T-helper 2 cell treated with Interferon-gamma antibody and Interleukin-4, amounts not matched to agents 5 μg/mL and 100 μg/mL, for 36 hours (primary cell): ENCODE measurements at regions not wholly inside any gene's neighbourhood (a gene's known extent, or its start where the extent isn't known, plus 50 kb on each side); places are given as distances from the start of the nearest gene placed in this dataset.

ENCODE experiments used
- DNase-seq: peaks from one replicate; pipeline ENCODE4 v3.0.0; 2021; ENCODE audit warnings: low spot score
- H3K27ac Mint-ChIP-seq: one replicate; pipeline ENCODE4 v1.8.0; 2021; ENCODE audit warnings: mild to moderate bottlenecking, mixed read lengths
- H3K27me3 Mint-ChIP-seq: one replicate; pipeline ENCODE4 v1.8.0; 2021; ENCODE audit warnings: low read depth, mixed read lengths
- H3K36me3 Mint-ChIP-seq: one replicate; pipeline ENCODE4 v1.8.0; 2021; ENCODE audit warnings: low read depth, mixed read lengths
- H3K4me1 Mint-ChIP-seq: one replicate; pipeline ENCODE4 v1.8.0; 2021; ENCODE audit warnings: low read depth, mixed read lengths
- H3K4me3 Mint-ChIP-seq: one replicate; pipeline ENCODE4 v1.8.0; 2022; ENCODE audit warnings: mild to moderate bottlenecking, moderate library complexity, mixed read lengths
- H3K9me3 Mint-ChIP-seq: one replicate; pipeline ENCODE4 v1.8.0; 2021; ENCODE audit warnings: mixed read lengths

DNA sequence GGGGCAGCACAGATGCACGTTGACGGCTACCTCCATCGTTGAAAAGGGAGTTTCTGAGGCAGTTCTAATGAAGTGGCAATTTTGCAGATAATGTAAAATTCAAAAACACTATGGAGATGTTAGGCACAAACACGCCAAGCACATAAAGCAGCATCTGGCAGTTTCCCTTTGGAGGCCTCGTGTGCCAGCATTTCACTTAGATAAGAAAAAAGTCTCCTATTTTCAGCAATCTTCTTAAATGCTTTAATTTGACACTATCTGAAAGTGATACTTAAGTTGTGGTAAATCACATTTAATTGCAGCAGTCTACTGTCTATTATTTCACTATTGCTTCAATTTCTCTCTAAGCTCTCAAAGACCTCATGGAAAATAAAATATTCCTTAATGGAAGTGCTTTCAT lies 125.3 kb upstream of the PROKR2 start:
- DNase-seq: no peak
- no peaks in the 10 kb centered on the region for H3K4me1 Mint-ChIP-seq
- H3K4me3 Mint-ChIP-seq: no peak overlapping the region
- H3K27ac Mint-ChIP-seq: no peak overlapping the region
- peaks cover 18% of the 10 kb centered on the region for H3K27me3 Mint-ChIP-seq
- H3K36me3 Mint-ChIP-seq: no peaks in the 10 kb centered on the region
- H3K9me3 Mint-ChIP-seq: no peaks in the 10 kb centered on the region

- H3K27me3 Mint-ChIP-seq: peaks cover 19% of the 10 kb centered on the region
- H3K9me3 Mint-ChIP-seq: no peaks in the 10 kb centered on the region
- no peak for DNase-seq
- no peak overlapping the region for H3K4me3 Mint-ChIP-seq
- no peaks in the 10 kb centered on the region for H3K36me3 Mint-ChIP-seq
- no peak overlapping the region for H3K27ac Mint-ChIP-seq
- H3K4me1 Mint-ChIP-seq: no peaks in the 10 kb centered on the region
Measured at GRCh38 chr20:5434116-5434515, 117.4 kb upstream of the PROKR2 start.

GRCh38 chr20:5433352-5433751 lies 116.6 kb upstream of the PROKR2 start:
- no peak overlapping the region for H3K27ac Mint-ChIP-seq

GRCh38 chr20:5432030-5432429 lies 115.3 kb upstream of the PROKR2 start:
- Mint-ChIP-seq H3K36me3 (no peaks in the 10 kb centered on the region), H3K4me3 (no peak overlapping the region), H3K9me3 (no peaks in the 10 kb centered on the region), H3K27ac (no peak overlapping the region), H3K4me1 (no peaks in the 10 kb centered on the region), H3K27me3 (peaks cover 15% of the 10 kb centered on the region)
- no peak for DNase-seq

More at GRCh38 chr20:5433352-5433751, 116.6 kb upstream of the PROKR2 start:
- Mint-ChIP-seq H3K4me3 (no peak overlapping the region), H3K27me3 (peaks cover 15% of the 10 kb centered on the region), H3K9me3 (no peaks in the 10 kb centered on the region), H3K4me1 (no peaks in the 10 kb centered on the region), H3K36me3 (no peaks in the 10 kb centered on the region)
- no peak for DNase-seq

DNA sequence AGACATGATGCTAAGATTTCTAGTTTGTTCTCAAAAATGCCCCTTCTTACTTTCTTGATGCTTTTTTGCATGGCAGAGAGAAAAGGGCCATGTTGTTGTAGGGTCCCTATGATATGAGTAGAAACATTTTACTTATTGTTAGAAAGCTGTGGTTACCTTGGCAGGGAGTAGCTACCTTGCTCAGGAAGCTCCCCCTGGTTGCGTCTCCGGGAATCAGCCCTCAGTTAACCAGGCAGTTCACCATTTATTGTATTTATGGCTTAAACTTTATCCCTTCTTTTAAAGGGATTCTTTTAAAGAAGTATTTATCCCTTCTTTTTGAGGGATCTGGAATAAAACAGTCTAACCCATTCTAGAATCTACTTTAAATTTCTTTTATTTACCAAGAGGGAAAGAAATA lies 113.9 kb upstream of the PROKR2 start:
- Mint-ChIP-seq H3K36me3 (no peaks in the 10 kb centered on the region), H3K27me3 (peaks cover 12% of the 10 kb centered on the region), H3K4me1 (no peaks in the 10 kb centered on the region), H3K4me3 (no peak overlapping the region), H3K9me3 (no peaks in the 10 kb centered on the region), H3K27ac (no peak overlapping the region)
- no peak for DNase-seq

GRCh38 chr20:5426026-5426425 lies 109.3 kb upstream of the PROKR2 start:
- no peaks in the 10 kb centered on the region for H3K36me3 Mint-ChIP-seq
- DNase-seq: no peak
- no peak overlapping the region for H3K27ac Mint-ChIP-seq
- no peaks in the 10 kb centered on the region for H3K4me1 Mint-ChIP-seq
- no peak overlapping the region for H3K4me3 Mint-ChIP-seq
- H3K9me3 Mint-ChIP-seq: peaks cover 5% of the 10 kb centered on the region
- H3K27me3 Mint-ChIP-seq: peaks cover 9% of the 10 kb centered on the region

- no peaks in the 10 kb centered on the region for H3K36me3 Mint-ChIP-seq
Measured at GRCh38 chr20:5416086-5416485, 99.3 kb upstream of the PROKR2 start.

GRCh38 chr20:5413394-5413793 lies 96.6 kb upstream of the PROKR2 start:
- no peaks in the 10 kb centered on the region for H3K9me3 Mint-ChIP-seq
- no peak overlapping the region for H3K27ac Mint-ChIP-seq
- H3K4me1 Mint-ChIP-seq: no peaks in the 10 kb centered on the region
- no peaks in the 10 kb centered on the region for H3K27me3 Mint-ChIP-seq
- H3K36me3 Mint-ChIP-seq: no peaks in the 10 kb centered on the region
- no peak for DNase-seq
- no peak overlapping the region for H3K4me3 Mint-ChIP-seq

More at GRCh38 chr20:5416086-5416485, 99.3 kb upstream of the PROKR2 start:
- H3K9me3 Mint-ChIP-seq: peaks cover under 1% of the 10 kb centered on the region
- no peaks in the 10 kb centered on the region for H3K27me3 Mint-ChIP-seq
- DNase-seq: no peak
- no peak overlapping the region for H3K4me3 Mint-ChIP-seq
- H3K4me1 Mint-ChIP-seq: no peaks in the 10 kb centered on the region
- H3K27ac Mint-ChIP-seq: no peak overlapping the region

DNA sequence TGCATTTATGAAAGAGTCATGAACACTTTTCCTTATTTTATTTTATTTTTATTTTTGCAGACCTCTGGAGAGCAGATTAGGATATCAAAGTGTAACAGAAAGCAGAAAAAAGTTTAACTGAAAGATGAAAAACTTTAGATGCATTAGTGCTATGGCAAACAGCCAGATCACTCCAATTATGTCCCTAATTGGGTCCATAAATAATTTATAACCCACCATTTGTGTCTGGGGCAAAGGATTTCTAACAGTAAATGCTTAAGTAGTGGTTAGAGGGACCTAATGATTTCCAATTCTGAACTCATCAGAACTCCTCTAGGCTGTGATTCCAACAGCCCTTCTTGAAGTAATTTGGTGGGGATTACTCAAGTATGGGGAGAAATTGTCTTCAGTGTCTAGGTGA lies 93.7 kb upstream of the PROKR2 start:
- no peak overlapping the region for H3K27ac Mint-ChIP-seq
- no peak for DNase-seq
- H3K36me3 Mint-ChIP-seq: no peaks in the 10 kb centered on the region
- no peaks in the 10 kb centered on the region for H3K27me3 Mint-ChIP-seq
- H3K4me1 Mint-ChIP-seq: no peaks in the 10 kb centered on the region
- no peaks in the 10 kb centered on the region for H3K9me3 Mint-ChIP-seq
- no peak overlapping the region for H3K4me3 Mint-ChIP-seq

DNA sequence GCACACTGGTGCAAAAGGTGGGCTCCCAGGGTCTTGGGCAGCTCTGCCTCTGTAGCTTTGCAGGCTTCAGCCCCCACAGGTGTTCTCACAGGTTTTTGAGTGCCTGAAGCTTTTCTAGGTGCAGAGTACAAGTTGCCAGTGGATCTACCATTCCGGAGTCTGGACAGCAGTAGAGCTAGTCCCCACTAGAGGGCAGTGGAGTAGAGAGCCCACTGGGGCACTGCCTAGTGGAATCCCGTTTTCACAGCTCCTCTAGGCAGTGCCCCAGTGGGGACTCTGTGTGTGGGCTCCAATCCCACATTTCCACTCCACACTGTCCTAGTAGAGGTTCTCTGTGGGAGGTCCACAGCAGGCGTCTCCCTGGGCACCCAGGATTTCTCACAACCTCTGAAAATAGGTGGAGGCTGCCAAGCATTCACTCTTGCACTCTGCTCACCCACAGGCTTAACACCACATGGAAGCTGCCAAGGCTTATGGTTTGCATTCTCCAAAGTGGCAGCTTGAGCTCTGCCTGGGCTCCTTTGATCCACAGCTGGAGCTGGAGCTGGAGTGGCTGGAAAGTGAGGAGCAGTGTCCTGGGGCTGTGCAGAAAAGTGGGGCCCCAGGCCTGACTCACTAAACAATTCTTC lies 86.3 kb upstream of the PROKR2 start:
- no peaks in the 10 kb centered on the region for H3K27me3 Mint-ChIP-seq
- no peak overlapping the region for H3K27ac Mint-ChIP-seq
- H3K9me3 Mint-ChIP-seq: no peaks in the 10 kb centered on the region
- no peak for DNase-seq
- no peaks in the 10 kb centered on the region for H3K4me1 Mint-ChIP-seq
- no peaks in the 10 kb centered on the region for H3K36me3 Mint-ChIP-seq
- H3K4me3 Mint-ChIP-seq: no peak overlapping the region

- Mint-ChIP-seq H3K27me3 (no peaks in the 10 kb centered on the region), H3K4me3 (no peak overlapping the region), H3K27ac (no peak overlapping the region), H3K9me3 (no peaks in the 10 kb centered on the region), H3K4me1 (no peaks in the 10 kb centered on the region), H3K36me3 (no peaks in the 10 kb centered on the region)
- no peak for DNase-seq
Measured at GRCh38 chr20:5401277-5401875, 84.6 kb upstream of the PROKR2 start.

GRCh38 chr20:5400164-5400762 lies 83.5 kb upstream of the PROKR2 start:
- DNase-seq: no peak
- H3K36me3 Mint-ChIP-seq: no peaks in the 10 kb centered on the region
- no peak overlapping the region for H3K27ac Mint-ChIP-seq
- H3K27me3 Mint-ChIP-seq: no peaks in the 10 kb centered on the region
- no peak overlapping the region for H3K4me3 Mint-ChIP-seq
- no peaks in the 10 kb centered on the region for H3K9me3 Mint-ChIP-seq
- H3K4me1 Mint-ChIP-seq: no peaks in the 10 kb centered on the region

- no peak overlapping the region for H3K27ac Mint-ChIP-seq
- H3K4me3 Mint-ChIP-seq: no peak overlapping the region
- H3K4me1 Mint-ChIP-seq: no peaks in the 10 kb centered on the region
- H3K9me3 Mint-ChIP-seq: no peaks in the 10 kb centered on the region
- DNase-seq: no peak
- H3K36me3 Mint-ChIP-seq: no peaks in the 10 kb centered on the region
- no peaks in the 10 kb centered on the region for H3K27me3 Mint-ChIP-seq
Measured at GRCh38 chr20:5397393-5397792, 80.6 kb upstream of the PROKR2 start.

DNA sequence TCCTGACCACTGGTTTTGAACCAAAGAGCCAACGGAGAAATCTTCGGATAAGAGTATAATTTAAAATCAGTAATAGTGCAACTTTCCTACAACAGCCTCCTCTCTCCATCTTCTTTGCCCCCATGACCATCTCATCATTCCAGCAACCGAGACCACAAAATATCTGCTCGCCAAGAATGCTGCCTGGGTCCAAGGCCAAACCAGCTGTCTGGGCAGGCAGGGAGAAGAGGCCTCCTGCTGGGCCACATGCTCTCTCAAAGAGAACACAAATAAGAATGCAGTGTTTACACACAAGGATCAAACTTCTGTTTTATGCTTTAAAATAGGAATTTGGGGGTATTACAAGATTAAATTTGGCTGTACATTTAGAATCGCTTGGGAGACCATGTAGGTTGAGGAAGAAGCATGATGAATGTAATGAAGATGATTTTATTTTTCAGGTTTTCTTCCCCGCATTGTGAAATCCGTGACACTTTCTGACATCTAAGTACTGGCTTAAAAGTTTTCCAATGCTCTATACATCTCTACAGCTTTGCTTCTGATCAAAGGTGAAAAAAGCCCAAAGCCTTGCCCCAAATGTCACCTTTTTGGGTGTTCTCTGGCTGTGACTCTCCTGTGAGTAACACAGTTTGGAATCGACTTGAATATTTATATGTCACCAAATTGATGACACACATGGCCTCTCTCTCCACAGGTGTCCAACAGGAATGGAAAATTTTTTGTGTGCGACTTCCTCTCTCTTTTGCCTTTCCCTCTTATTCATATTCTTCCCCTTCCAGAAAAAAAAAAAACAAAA lies 79.4 kb upstream of the PROKR2 start:
- H3K9me3 Mint-ChIP-seq: no peaks in the 10 kb centered on the region
- no peaks in the 10 kb centered on the region for H3K36me3 Mint-ChIP-seq
- H3K27ac Mint-ChIP-seq: no peak overlapping the region
- H3K4me1 Mint-ChIP-seq: no peaks in the 10 kb centered on the region
- H3K27me3 Mint-ChIP-seq: peaks cover 1% of the 10 kb centered on the region
- no peak overlapping the region for H3K4me3 Mint-ChIP-seq
- DNase-seq: no peak
